Transverse colon (tissue), 4 donors: ENCODE measurements at regions not wholly inside any gene's neighbourhood (a gene's known extent, or its start where the extent isn't known, plus 50 kb on each side); places are given as distances from the start of the nearest gene placed in this dataset.

Experiments
- DNase-seq: peaks from one replicate; pipeline ENCODE4 v3.0.0-alpha.2; 2019
- H3K27ac ChIP-seq, 4 donors: fragments of 200-600 bp; sonication (generic); 2 replicates each; pipeline ENCODE4 v1.5.1; 2016 to 2018; ENCODE audit warnings: inconsistent platforms in 4 of 4
- H3K27me3 ChIP-seq: fragments of 200-600 bp; sonication (generic); 2 replicates; pipeline ENCODE4 v1.5.1; 2017; ENCODE audit warnings: inconsistent platforms
- H3K36me3 ChIP-seq, 4 donors: fragments of 200-600 bp; sonication (generic); 2 replicates each; pipeline ENCODE4 v1.5.1; 2017 to 2019; ENCODE audit warnings: inconsistent platforms in 4 of 4
- H3K4me1 ChIP-seq, 4 donors: fragments of 200-600 bp; sonication (generic); 2 replicates each; pipeline ENCODE4 v1.5.1; 2017 to 2020; ENCODE audit warnings: inconsistent platforms in 4 of 4
- H3K4me3 ChIP-seq, 4 donors: fragments of 200-600 bp; sonication (generic); 1 replicate in 1 of 4; 2 replicates in 3 of 4; pipeline versions ENCODE4 v1.5.1 to v1.6.1; 2017 to 2019; ENCODE audit warnings: inconsistent platforms in 4 of 4
- H3K9me3 ChIP-seq, 2 donors: fragments of 200-600 bp; sonication (generic); 2 replicates each; pipeline ENCODE4 v1.5.1; 2017 to 2019; ENCODE audit warnings: inconsistent platforms in 2 of 2
- EP300 ChIP-seq: sonication (generic); formaldehyde crosslinking; IDR thresholded peaks from one replicate; pipeline ENCODE4 v1.6.1; 2017; ENCODE audit warnings: antibody characterized with exemption, low read depth
- POLR2A ChIP-seq: fragments of 450-650 bp; IDR thresholded peaks from one replicate; pipeline ENCODE4 v1.6.1; 2016; ENCODE audit warnings: antibody characterized with exemption, mild to moderate bottlenecking, moderate library complexity
- POLR2AphosphoS5 ChIP-seq, 3 donors: sonication (generic); formaldehyde crosslinking; IDR thresholded peaks; one replicate each; pipeline ENCODE4 v1.6.1; 2016; ENCODE audit warnings: antibody characterized with exemption in 3 of 3
- WGBS, 2 donors: methylation state at CpG; one replicate each; pipeline ENCODE4 v1.1.5; 2018; ENCODE audit warnings: low coverage in 1 of 2; 5-methylcytosine and 5-hydroxymethylcytosine counted together
- in situ Hi-C, 4 donors: fragments of 200-750 bp; cut with MboI; loops; one replicate each; pipeline versions ENCODE4 v1.15.0 to v1.15.1; 2017; ENCODE audit warnings: low sequenced_read_pairs in 3 of 4, low pct_ligation_motif_present in 1 of 4, low pct_unique_long_range_greater_than_20kb in 1 of 4
- intact Hi-C: fragments of 100-400 bp; cut with DNase I; formaldehyde crosslinking; loops from one replicate; pipeline ENCODE4 v1.15.1; 2023; ENCODE audit warnings: low total_unique reads
- TF ChIP-seq, protein P1 (sequence below), 5 experiments: fragments of 200-600 bp in 3 of 5; fragments of 450-650 bp in 2 of 5; sonication (generic) in 3 of 5; IDR thresholded peaks; 1 replicate in 2 of 5; 2 replicates in 3 of 5; pipeline ENCODE4 v1.5.1; 2016 to 2017; ENCODE audit warnings: antibody characterized with exemption in 5 of 5, inconsistent platforms in 3 of 5, mild to moderate bottlenecking in 2 of 5, moderate library complexity in 1 of 5

DNA sequence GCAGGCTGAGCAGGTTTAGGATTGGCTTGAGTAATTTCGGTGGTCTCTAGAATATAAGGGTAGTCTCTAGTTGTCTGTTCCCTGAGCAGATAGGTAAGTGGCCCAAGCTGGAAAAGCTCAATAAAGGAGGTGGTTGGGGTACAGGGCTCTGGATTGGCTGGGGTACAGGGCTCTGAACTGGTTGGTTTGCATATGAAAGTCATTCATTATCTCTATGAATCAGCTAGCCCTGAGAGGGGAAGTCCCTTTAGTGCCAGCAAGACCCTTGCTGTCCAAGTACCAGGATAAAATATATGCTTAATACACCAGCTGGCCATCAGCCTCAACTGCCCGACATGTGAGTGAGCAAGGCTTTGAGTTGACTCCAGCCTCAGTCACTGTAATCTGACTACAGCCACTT, 93.0 kb downstream of the ZBTB18 start:
- TF ChIP-seq, protein P1, sequence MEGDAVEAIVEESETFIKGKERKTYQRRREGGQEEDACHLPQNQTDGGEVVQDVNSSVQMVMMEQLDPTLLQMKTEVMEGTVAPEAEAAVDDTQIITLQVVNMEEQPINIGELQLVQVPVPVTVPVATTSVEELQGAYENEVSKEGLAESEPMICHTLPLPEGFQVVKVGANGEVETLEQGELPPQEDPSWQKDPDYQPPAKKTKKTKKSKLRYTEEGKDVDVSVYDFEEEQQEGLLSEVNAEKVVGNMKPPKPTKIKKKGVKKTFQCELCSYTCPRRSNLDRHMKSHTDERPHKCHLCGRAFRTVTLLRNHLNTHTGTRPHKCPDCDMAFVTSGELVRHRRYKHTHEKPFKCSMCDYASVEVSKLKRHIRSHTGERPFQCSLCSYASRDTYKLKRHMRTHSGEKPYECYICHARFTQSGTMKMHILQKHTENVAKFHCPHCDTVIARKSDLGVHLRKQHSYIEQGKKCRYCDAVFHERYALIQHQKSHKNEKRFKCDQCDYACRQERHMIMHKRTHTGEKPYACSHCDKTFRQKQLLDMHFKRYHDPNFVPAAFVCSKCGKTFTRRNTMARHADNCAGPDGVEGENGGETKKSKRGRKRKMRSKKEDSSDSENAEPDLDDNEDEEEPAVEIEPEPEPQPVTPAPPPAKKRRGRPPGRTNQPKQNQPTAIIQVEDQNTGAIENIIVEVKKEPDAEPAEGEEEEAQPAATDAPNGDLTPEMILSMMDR (IDR thresholded peaks at IDR 0.05), result no peak
- no peak for TF ChIP-seq EP300
- TF ChIP-seq POLR2A, result no peak
- TF ChIP-seq POLR2AphosphoS5 (IDR thresholded peaks at IDR 0.05), result no peak
- Histone ChIP-seq H3K4me3 (no peak overlapping the region), H3K27me3 (no peaks in the 10 kb centered on the region), H3K9me3 (no peaks in the 10 kb centered on the region), H3K27ac (no peak overlapping the region), H3K36me3 (no peaks in the 10 kb centered on the region), H3K4me1 (no peaks in the 10 kb centered on the region)
- intact Hi-C loops (no loop called here), in situ Hi-C loops (no loop called here)
- WGBS, 2 donors, result 74 to 100% methylated on average over 1 to 2 of the region's 2 CpGs
- DNase-seq, result no peak

DNA sequence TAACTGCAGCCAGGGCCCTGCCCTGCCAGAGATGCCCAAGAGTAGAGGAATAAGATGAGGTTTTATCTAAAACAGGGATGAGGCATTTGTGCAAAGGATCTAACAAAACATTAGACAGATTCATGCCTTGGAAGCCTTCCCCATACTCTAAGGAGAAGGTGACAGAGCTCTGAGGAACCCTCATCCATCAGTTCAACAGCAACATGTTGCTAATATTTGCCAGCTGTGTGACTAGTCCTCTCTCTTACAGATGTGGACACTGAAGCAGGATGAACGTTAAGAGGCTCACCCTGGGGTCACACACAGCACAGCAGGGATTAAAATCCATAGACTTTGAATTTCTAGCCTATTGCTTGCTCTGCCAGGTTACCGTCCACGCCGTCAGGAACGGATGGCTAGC, 99.0 kb downstream of the ZBTB18 start:
- TF ChIP-seq POLR2AphosphoS5 (IDR thresholded peaks at IDR 0.05) (no peak), EP300 (no peak), POLR2A (no peak)
- TF ChIP-seq, protein P1 (IDR thresholded peaks at IDR 0.05), result no peak
- peaks cover 0 to 11% (median 0%) of the 10 kb centered on the region in 4 donors for H3K4me1 ChIP-seq
- no peaks in the 10 kb centered on the region for H3K9me3 ChIP-seq
- WGBS, 2 donors, result 75 to 95% methylated on average over 4 to 5 of the region's 5 CpGs
- in situ Hi-C loops, result no loop called here
- H3K36me3 ChIP-seq, result no peaks in the 10 kb centered on the region
- intact Hi-C loops, result no loop called here
- H3K27ac ChIP-seq, result no peak overlapping the region
- DNase-seq, result no peak
- no peak overlapping the region for H3K4me3 ChIP-seq
- no peaks in the 10 kb centered on the region for H3K27me3 ChIP-seq

DNA sequence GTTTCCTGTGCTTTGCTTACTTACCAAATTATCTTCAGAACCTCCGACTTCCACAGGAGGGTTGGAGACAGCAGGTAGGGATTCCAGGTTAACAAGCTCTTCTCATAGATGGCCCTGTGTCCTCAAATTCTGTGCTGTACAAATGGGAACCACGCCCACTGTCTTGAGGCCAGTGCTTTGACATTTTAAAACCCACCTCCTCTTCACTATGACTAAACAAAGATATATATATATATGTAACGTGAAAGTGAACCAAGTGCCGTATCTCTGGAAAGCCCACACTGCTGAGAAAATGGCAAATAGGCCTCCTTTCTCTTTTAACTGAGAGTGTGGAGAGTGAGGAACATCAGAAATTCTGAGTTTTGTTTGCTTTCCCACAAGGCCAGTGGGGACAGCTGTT, 99.6 kb downstream of the ZBTB18 start:
- Histone ChIP-seq H3K4me1 (peaks cover 0 to 11% (median 0%) of the 10 kb centered on the region in 4 donors), H3K27me3 (no peaks in the 10 kb centered on the region), H3K27ac (no peak overlapping the region), H3K4me3 (no peak overlapping the region), H3K9me3 (no peaks in the 10 kb centered on the region), H3K36me3 (no peaks in the 10 kb centered on the region)
- TF ChIP-seq POLR2A (no peak), EP300 (no peak), POLR2AphosphoS5 (IDR thresholded peaks at IDR 0.05) (no peak)
- TF ChIP-seq, protein P1 (IDR thresholded peaks at IDR 0.05), result no peak
- no peak for DNase-seq
- intact Hi-C loops (no loop called here), in situ Hi-C loops (no loop called here)
- 62 to 64% methylated on average over 2 to 4 of the region's 4 CpGs for WGBS, 2 donors

DNA sequence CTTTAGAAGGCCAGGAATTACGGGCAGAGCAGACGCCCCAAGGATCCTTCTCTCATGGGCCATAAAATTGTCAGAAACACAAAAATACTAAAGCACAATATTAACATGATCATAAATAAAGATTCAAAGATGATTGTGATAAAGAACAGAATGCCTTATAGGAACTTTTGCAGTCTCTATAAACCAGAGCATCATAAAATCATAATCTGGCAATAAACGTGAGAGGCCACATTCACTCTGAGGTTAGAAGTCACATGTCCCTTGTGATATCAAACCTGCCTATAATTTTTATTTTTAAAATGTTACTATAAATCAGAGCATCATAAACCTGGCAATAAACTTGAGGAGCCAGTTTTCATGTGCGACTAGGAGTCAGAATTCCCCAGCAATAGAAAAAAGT, 100.5 kb downstream of the ZBTB18 start:
- no peak for DNase-seq
- Histone ChIP-seq H3K4me1 (peaks cover 0 to 11% (median 0%) of the 10 kb centered on the region in 4 donors), H3K4me3 (no peak overlapping the region), H3K27me3 (no peaks in the 10 kb centered on the region), H3K9me3 (no peaks in the 10 kb centered on the region), H3K27ac (no peak overlapping the region), H3K36me3 (no peaks in the 10 kb centered on the region)
- intact Hi-C loops, result no loop called here
- in situ Hi-C loops, result no loop called here
- 40 to 46% methylated on average over 2 to 4 of the region's 4 CpGs for WGBS, 2 donors
- no peak for TF ChIP-seq EP300
- peak in 1 of 3 donors; percentile 14 for TF ChIP-seq POLR2AphosphoS5 (IDR thresholded peaks at IDR 0.05)

DNA sequence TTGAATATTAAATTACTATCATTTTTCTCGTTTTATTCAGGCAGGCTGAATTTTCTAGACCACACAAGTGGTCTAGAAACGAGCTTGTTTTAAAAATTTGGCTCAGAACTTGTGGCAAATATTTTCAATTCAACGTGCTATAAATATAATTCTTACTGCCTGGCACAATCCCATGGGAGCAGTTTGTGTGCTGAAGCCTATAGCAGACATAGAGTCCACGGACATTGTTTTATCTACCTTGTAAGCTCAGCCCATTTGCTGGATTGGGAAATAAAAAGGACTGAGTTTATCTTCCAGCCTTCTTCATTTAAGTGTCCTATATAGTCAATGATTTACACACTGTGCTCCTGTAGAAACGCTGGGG, 103.4 kb downstream of the ZBTB18 start:
- in situ Hi-C loops (no loop called here), intact Hi-C loops (no loop called here)
- TF ChIP-seq POLR2AphosphoS5 (IDR thresholded peaks at IDR 0.05), result no peak
- no peak for TF ChIP-seq POLR2A
- Histone ChIP-seq H3K27me3 (no peaks in the 10 kb centered on the region), H3K4me3 (no peak overlapping the region), H3K9me3 (no peaks in the 10 kb centered on the region), H3K27ac (no peak overlapping the region), H3K4me1 (peaks cover 0 to 11% (median 0%) of the 10 kb centered on the region in 4 donors), H3K36me3 (no peaks in the 10 kb centered on the region)
- DNase-seq, result no peak
- 28 to 42% methylated on average over 4 to 5 of the region's 5 CpGs for WGBS, 2 donors
